Transverse colon (tissue), 4 donors: ENCODE measurements at regions not wholly inside any gene's neighbourhood (a gene's known extent, or its start where the extent isn't known, plus 50 kb on each side); places are given as distances from the start of the nearest gene placed in this dataset.

Source experiments
- CTCF ChIP-seq, 5 experiments: fragments of 200-600 bp in 3 of 5; fragments of 450-650 bp in 2 of 5; sonication (generic) in 3 of 5; IDR thresholded peaks; 1 replicate in 2 of 5; 2 replicates in 3 of 5; pipeline ENCODE4 v1.5.1; 2016 to 2017; ENCODE audit warnings: antibody characterized with exemption in 5 of 5, inconsistent platforms in 3 of 5, mild to moderate bottlenecking in 2 of 5, moderate library complexity in 1 of 5
- EP300 ChIP-seq: sonication (generic); formaldehyde crosslinking; IDR thresholded peaks from one replicate; pipeline ENCODE4 v1.6.1; 2017; ENCODE audit warnings: antibody characterized with exemption, low read depth
- POLR2A ChIP-seq: fragments of 450-650 bp; IDR thresholded peaks from one replicate; pipeline ENCODE4 v1.6.1; 2016; ENCODE audit warnings: antibody characterized with exemption, mild to moderate bottlenecking, moderate library complexity
- POLR2AphosphoS5 ChIP-seq, 3 donors: sonication (generic); formaldehyde crosslinking; IDR thresholded peaks; one replicate each; pipeline ENCODE4 v1.6.1; 2016; ENCODE audit warnings: antibody characterized with exemption in 3 of 3

GRCh38 chr17:71986886-71987285, 133.9 kb upstream of the SOX9 start:
- no peak for TF ChIP-seq POLR2AphosphoS5 (IDR thresholded peaks at IDR 0.05)
- TF ChIP-seq CTCF (IDR thresholded peaks at IDR 0.05) = no peak
- TF ChIP-seq POLR2A = no peak
- TF ChIP-seq EP300 = no peak
